ENCODE measurements at regions not wholly inside any gene's neighbourhood (a gene's known extent, or its start where the extent isn't known, plus 50 kb on each side); places are given as distances from the start of the nearest gene placed in this dataset.

GRCh38 chr1:218205721-218206120 lies 79.4 kb upstream of the RRP15 start:
- CTCF ChIA-PET (ENCODE audit: low intra/inter-chr PET ratio): no interaction called here
- POLR2A ChIA-PET: no interaction called here
- BruUV-seq (replicated peaks): no TSS peak
- no peaks in the 10 kb centered on the region for H4K20me1 ChIP-seq (replicated peaks; ENCODE audit: control insufficient read depth, insufficient read depth, low read length)
- FAIRE-seq: no peak
- H3K9me1 ChIP-seq (ENCODE audit: control insufficient read depth, insufficient read depth, low read length): no peaks in the 10 kb centered on the region
- no peaks in the 10 kb centered on the region for H3K27me3 ChIP-seq (ENCODE audit: control insufficient read depth in 2 of 2, insufficient read depth in 2 of 2, low read length in 2 of 2)
- no peak overlapping the region for H3K4me2 ChIP-seq (ENCODE audit: insufficient read depth, low read length)
- 0 out of 2 replicates have a peak, but pooled peaks have one; percentile 20 for TF ChIP-seq ZBTB40 (IDR thresholded peaks at IDR 0.05)
- no peak for TF ChIP-seq ZBTB40 (CRISPR knock-in tag; IDR thresholded peaks at IDR 0.05)
- no peak for TF ChIP-seq TEAD1 (CRISPR knock-in tag; IDR thresholded peaks at IDR 0.05)
- TF ChIP-seq JUND (IDR thresholded peaks at IDR 0.05; ENCODE audit: borderline replicate concordance, low read depth, low read length): no peak
- no peak for TF ChIP-seq JUND (tag; IDR thresholded peaks at IDR 0.05; ENCODE audit: borderline replicate concordance, low read depth, low read length)
- 0 out of 2 replicates have a peak, but pooled peaks have one; percentile 31 for TF ChIP-seq ZNF512 (tag; IDR thresholded peaks at IDR 0.05)
- no peak for ATAC-seq
- no peak overlapping the region for H3K27ac ChIP-seq (ENCODE audit: extremely low read depth, low read depth, low read length)
- no peak overlapping the region for H3K9ac ChIP-seq (ENCODE audit: insufficient read depth in 1 of 2, low read depth in 2 of 2, low read length in 2 of 2)
- intact Hi-C loops (cut with micrococcal nuclease) (no loop called here), in situ Hi-C loops (cut with MboI) (no loop called here)
- H3K4me3 ChIP-seq: no peak overlapping the region
- H3K36me3 ChIP-seq (ENCODE audit: control insufficient read depth, insufficient read depth, low read length): no peaks in the 10 kb centered on the region
- H3K9me3 ChIP-seq (replicated peaks; ENCODE audit: control insufficient read depth, insufficient read depth, low read depth, low read length): 0 out of 2 replicates have a peak, but pooled peaks cover 2% of the 10 kb centered on the region
- H2AFZ ChIP-seq (ENCODE audit: low read depth, low read length): no peak overlapping the region
- no peak for DNase-seq (ENCODE audit: extremely low read depth in 1 of 4, low spot score in 3 of 4)
- H3K4me1 ChIP-seq (replicated peaks in 1 of 2; ENCODE audit: control insufficient read depth in 2 of 2, insufficient read depth in 2 of 2, low read length in 2 of 2): no peaks in the 10 kb centered on the region
- no peaks in the 10 kb centered on the region for H3K79me2 ChIP-seq (ENCODE audit: control insufficient read depth, insufficient read depth, low read length)

All from K562 (cell line).